Peyer's patch (tissue), 4 donors: ENCODE measurements at regions not wholly inside any gene's neighbourhood (a gene's known extent, or its start where the extent isn't known, plus 50 kb on each side); places are given as distances from the start of the nearest gene placed in this dataset.

Experiments
- DNase-seq, 3 donors: peaks; one replicate each; pipeline ENCODE4 v3.0.0-alpha.2; 2017 to 2019
- H3K27ac ChIP-seq, 4 donors: fragments of 200-600 bp; sonication (generic); one replicate each; pipeline ENCODE4 v1.5.1; 2016 to 2019
- H3K27me3 ChIP-seq, 2 donors: fragments of 200-600 bp; sonication (generic); one replicate each; pipeline ENCODE4 v1.5.1; 2019
- H3K36me3 ChIP-seq, 3 donors: fragments of 200-600 bp; sonication (generic); one replicate each; pipeline ENCODE4 v1.5.1; 2016 to 2019
- H3K4me1 ChIP-seq, 4 donors: fragments of 200-600 bp; sonication (generic); one replicate each; pipeline ENCODE4 v1.5.1; 2016 to 2019
- H3K4me3 ChIP-seq, 4 donors: fragments of 200-600 bp; sonication (generic); 1 replicate in 3 of 4; 2 replicates in 1 of 4; pipeline ENCODE4 v1.5.1; 2016 to 2019; ENCODE audit warnings: mild to moderate bottlenecking in 1 of 4
- H3K9me3 ChIP-seq, 4 donors: fragments of 200-600 bp; sonication (generic); one replicate each; pipeline ENCODE4 v1.5.1; 2016 to 2019; ENCODE audit warnings: mild to moderate bottlenecking in 1 of 4
- CTCF ChIP-seq, 6 experiments: fragments of 450-650 bp in 4 of 6; fragments of 200-600 bp in 2 of 6; sonication (generic) in 1 of 6; IDR thresholded peaks; one replicate each; pipeline ENCODE4 v1.5.1; 2017 to 2019; ENCODE audit warnings: antibody characterized with exemption in 6 of 6, mild to moderate bottlenecking in 3 of 6, moderate library complexity in 1 of 6
- POLR2A ChIP-seq, 2 donors: fragments of 450-650 bp; IDR thresholded peaks; one replicate each; pipeline ENCODE4 v1.5.1; 2017; ENCODE audit warnings: antibody characterized with exemption in 2 of 2, mild to moderate bottlenecking in 2 of 2, moderate library complexity in 2 of 2

- H3K27ac ChIP-seq, result no peak overlapping the region
- no peaks in the 10 kb centered on the region for H3K9me3 ChIP-seq
- no peak for DNase-seq
- TF ChIP-seq CTCF (IDR thresholded peaks at IDR 0.05) (no peak), POLR2A (IDR thresholded peaks at IDR 0.05) (no peak)
- no peaks in the 10 kb centered on the region for H3K27me3 ChIP-seq
- no peaks in the 10 kb centered on the region for H3K4me1 ChIP-seq
- no peak overlapping the region for H3K4me3 ChIP-seq
- no peaks in the 10 kb centered on the region for H3K36me3 ChIP-seq
Observed at GRCh38 chr6:81861281-81861680, 108.8 kb upstream of the TENT5A start.

GRCh38 chr6:81859884-81860283 is 107.4 kb upstream of the TENT5A start:
- no peak overlapping the region for H3K27ac ChIP-seq
- no peaks in the 10 kb centered on the region for H3K9me3 ChIP-seq

GRCh38 chr6:81857812-81858211 is 105.3 kb upstream of the TENT5A start:
- Histone ChIP-seq H3K36me3 (no peaks in the 10 kb centered on the region), H3K4me3 (no peak overlapping the region), H3K27me3 (no peaks in the 10 kb centered on the region), H3K9me3 (no peaks in the 10 kb centered on the region), H3K27ac (no peak overlapping the region), H3K4me1 (no peaks in the 10 kb centered on the region)
- DNase-seq, result no peak
- TF ChIP-seq POLR2A (IDR thresholded peaks at IDR 0.05), result no peak
- TF ChIP-seq CTCF (IDR thresholded peaks at IDR 0.05), result no peak

More at GRCh38 chr6:81859884-81860283, 107.4 kb upstream of the TENT5A start:
- Histone ChIP-seq H3K4me3 (no peak overlapping the region), H3K27me3 (no peaks in the 10 kb centered on the region), H3K4me1 (no peaks in the 10 kb centered on the region), H3K36me3 (no peaks in the 10 kb centered on the region)
- TF ChIP-seq POLR2A (IDR thresholded peaks at IDR 0.05) (no peak), CTCF (IDR thresholded peaks at IDR 0.05) (no peak)
- DNase-seq, result no peak

GRCh38 chr6:81856872-81857271 is 104.4 kb upstream of the TENT5A start:
- Histone ChIP-seq H3K27ac (no peak overlapping the region), H3K36me3 (no peaks in the 10 kb centered on the region), H3K27me3 (no peaks in the 10 kb centered on the region), H3K4me3 (no peak overlapping the region), H3K9me3 (no peaks in the 10 kb centered on the region), H3K4me1 (no peaks in the 10 kb centered on the region)
- TF ChIP-seq POLR2A (IDR thresholded peaks at IDR 0.05), result no peak
- TF ChIP-seq CTCF (IDR thresholded peaks at IDR 0.05), result no peak
- no peak for DNase-seq

- Histone ChIP-seq H3K36me3 (no peaks in the 10 kb centered on the region), H3K4me1 (no peaks in the 10 kb centered on the region), H3K4me3 (no peak overlapping the region), H3K27me3 (no peaks in the 10 kb centered on the region), H3K9me3 (no peaks in the 10 kb centered on the region), H3K27ac (no peak overlapping the region)
- no peak for TF ChIP-seq CTCF (IDR thresholded peaks at IDR 0.05)
- TF ChIP-seq POLR2A (IDR thresholded peaks at IDR 0.05), result no peak
- DNase-seq, result no peak
Observed at GRCh38 chr6:81854474-81854873, 102.0 kb upstream of the TENT5A start.

- no peaks in the 10 kb centered on the region for H3K27me3 ChIP-seq
- TF ChIP-seq POLR2A (IDR thresholded peaks at IDR 0.05), result no peak
- no peak for TF ChIP-seq CTCF (IDR thresholded peaks at IDR 0.05)
Observed at GRCh38 chr6:81853975-81854374, 101.5 kb upstream of the TENT5A start.

More at GRCh38 chr6:81853975-81854374, 101.5 kb upstream of the TENT5A start:
- Histone ChIP-seq H3K4me3 (no peak overlapping the region), H3K9me3 (no peaks in the 10 kb centered on the region), H3K27ac (no peak overlapping the region), H3K4me1 (no peaks in the 10 kb centered on the region), H3K36me3 (no peaks in the 10 kb centered on the region)
- no peak for DNase-seq
